HG02970 (cell line): ENCODE measurements at regions not wholly inside any gene's neighbourhood (a gene's known extent, or its start where the extent isn't known, plus 50 kb on each side); places are given as distances from the start of the nearest gene placed in this dataset.
"Not testable (repeated sequence)": the region's sequence is repeated elsewhere in the genome, so short reads cannot be mapped to it uniquely, and the experiment has no call there.

Experiments
- ATAC-seq: cut with Tn5 transposase; IDR thresholded peaks from one replicate; pipeline ENCODE4 v1.9.1; 2021; ENCODE audit warnings: mild to moderate bottlenecking, moderate library complexity, moderate number of reproducible peaks; ENCODE audit not compliant: unreplicated experiment, low FRiP score

GRCh38 chr2:19617257-19617848 lies 258.9 kb upstream of the OSR1 start:
- no peak for ATAC-seq

- ATAC-seq, result not testable (repeated sequence)
These were observed 257.0 kb upstream of the OSR1 start for GRCh38 chr2:19615402-19615801.

- ATAC-seq, result no peak
These were observed 255.6 kb upstream of the OSR1 start for GRCh38 chr2:19614066-19614465.

- ATAC-seq, result no peak
These were observed 253.3 kb upstream of the OSR1 start for GRCh38 chr2:19611491-19612332.

GRCh38 chr2:19609266-19609665 lies 250.8 kb upstream of the OSR1 start:
- ATAC-seq, result no peak

GRCh38 chr2:19607931-19608771 lies 249.7 kb upstream of the OSR1 start:
- no peak for ATAC-seq

- ATAC-seq, result no peak
These were observed 249.0 kb upstream of the OSR1 start for GRCh38 chr2:19607400-19607799.

GRCh38 chr2:19600982-19601381 lies 242.6 kb upstream of the OSR1 start:
- ATAC-seq, result no peak

- no peak for ATAC-seq
These were observed 242.1 kb upstream of the OSR1 start for GRCh38 chr2:19600506-19600905.

GRCh38 chr2:19598971-19599370 lies 240.5 kb upstream of the OSR1 start:
- ATAC-seq, result no peak

- no peak for ATAC-seq
These were observed 233.8 kb upstream of the OSR1 start for GRCh38 chr2:19592197-19592596.

- ATAC-seq, result no peak
These were observed 231.4 kb upstream of the OSR1 start for GRCh38 chr2:19589791-19590190.

- ATAC-seq, result no peak
These were observed 222.4 kb upstream of the OSR1 start for GRCh38 chr2:19580830-19581229.

- ATAC-seq, result no peak
These were observed 221.8 kb upstream of the OSR1 start for GRCh38 chr2:19580264-19580663.

GRCh38 chr2:19579461-19579860 lies 221.0 kb upstream of the OSR1 start:
- ATAC-seq, result no peak

GRCh38 chr2:19577723-19578122 lies 219.3 kb upstream of the OSR1 start:
- ATAC-seq, result no peak

- ATAC-seq, result no peak
These were observed 218.0 kb upstream of the OSR1 start for GRCh38 chr2:19576411-19576810.

- no peak for ATAC-seq
These were observed 217.2 kb upstream of the OSR1 start for GRCh38 chr2:19575641-19576040.

GRCh38 chr2:19574778-19575260 lies 216.4 kb upstream of the OSR1 start:
- ATAC-seq, result no peak

GRCh38 chr2:19573784-19574183 lies 215.4 kb upstream of the OSR1 start:
- ATAC-seq, result no peak

- ATAC-seq, result no peak
These were observed 213.3 kb upstream of the OSR1 start for GRCh38 chr2:19571773-19572172.
